ENCODE measurements at regions not wholly inside any gene's neighbourhood (a gene's known extent, or its start where the extent isn't known, plus 50 kb on each side); places are given as distances from the start of the nearest gene placed in this dataset.

DNA sequence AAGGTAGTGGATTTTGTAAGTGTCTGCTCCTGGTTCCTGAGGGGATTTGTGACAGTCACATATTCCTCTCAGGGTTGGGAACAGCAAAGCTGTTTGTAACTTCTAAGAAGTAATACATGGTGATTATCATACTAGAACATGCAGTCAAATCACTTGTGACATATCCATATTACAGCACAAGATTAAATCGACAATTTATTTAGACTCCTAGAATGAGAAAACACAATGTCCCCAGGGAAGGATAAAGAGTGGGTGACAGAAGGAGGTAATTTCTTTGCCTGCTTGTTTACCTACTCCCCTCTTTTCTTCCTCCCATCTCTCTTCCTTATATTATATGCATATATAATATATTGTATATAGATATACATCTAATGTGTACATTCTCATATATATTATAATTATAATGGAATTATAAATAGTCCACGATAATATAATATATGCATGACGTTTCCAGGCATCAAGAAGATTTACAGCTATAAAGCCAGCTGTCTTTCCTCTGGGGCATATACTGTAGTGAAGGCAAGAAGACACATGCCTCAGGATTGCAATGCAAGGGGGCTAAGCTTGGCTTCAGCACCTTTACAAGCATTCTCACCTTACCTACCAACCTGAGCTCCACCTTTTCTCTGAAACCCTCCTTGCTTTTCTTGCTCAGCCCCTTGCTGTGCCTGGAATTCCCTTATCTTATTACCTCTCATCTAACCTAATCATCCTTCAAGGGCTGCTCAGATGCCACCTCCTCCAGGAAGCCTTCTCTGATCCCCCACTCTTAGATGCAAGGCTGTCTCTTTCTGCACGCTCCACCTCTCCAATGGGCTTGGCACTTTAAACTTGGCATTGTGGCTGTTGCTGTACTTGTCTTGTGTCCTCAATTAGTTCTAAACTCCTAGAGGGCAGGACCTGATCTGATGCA, 73.1 kb upstream of the PIAS1 start:
- no peak for DNase-seq (ENCODE audit: low spot score)

DNA sequence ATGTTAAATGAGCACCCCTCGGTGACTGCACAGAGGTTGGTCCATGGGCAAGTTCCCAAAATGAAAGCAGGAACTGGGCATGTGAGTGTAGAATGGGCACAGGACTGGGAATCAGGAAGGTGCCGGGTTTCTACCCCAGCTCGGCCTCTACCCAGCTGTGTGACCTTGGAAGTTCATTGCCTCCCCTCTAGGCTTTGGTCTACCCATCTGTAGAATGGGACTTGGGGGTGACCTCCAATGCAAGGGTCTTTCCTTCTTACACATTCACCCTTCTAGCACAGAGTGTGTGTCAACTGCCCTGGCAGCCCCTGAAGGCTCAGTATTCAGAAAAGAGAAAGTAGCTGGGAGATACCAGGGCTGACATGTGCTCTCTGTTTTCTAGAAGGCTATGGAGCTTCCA, 72.3 kb upstream of the PIAS1 start:
- no peak for DNase-seq (ENCODE audit: low spot score)

DNA sequence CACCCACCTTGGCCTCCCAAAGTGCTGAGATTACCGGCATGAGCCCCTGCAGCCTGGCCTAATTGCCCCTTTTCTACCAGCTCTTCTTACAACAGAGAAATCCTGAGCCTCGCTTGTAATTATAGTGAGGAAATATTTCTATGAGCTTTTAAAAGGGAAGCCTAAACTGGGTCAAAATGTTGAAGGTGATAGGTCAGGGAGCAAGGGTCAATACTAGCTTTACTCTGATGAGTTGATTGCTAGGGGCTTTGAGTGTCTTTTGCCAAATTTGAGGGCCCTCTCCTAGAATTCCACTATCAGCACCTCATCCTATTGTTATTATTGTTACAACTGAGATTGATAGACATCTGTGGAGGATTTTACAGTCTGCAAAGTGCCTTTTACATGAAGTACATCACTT, 62.4 kb upstream of the PIAS1 start:
- no peak for DNase-seq (ENCODE audit: low spot score)

DNA sequence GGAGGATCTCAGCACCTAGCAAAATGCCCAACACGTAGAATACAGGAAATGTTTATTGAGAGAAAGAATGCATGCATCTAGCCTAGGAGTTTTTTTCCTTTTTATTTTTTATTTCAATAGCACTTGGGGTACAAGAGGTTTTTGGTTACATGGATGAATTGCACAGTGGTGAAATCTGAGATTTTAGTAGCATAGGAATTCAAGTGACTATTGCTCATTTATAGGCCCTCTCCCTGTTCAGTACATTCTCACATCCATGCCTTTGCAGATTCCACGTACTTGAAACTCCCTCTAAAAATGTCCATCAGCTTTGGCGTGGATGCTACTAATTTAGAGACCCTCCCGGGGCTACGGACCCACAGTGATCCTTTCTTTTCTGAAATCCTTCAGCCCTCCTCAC, 61.7 kb upstream of the PIAS1 start:
- no peak for DNase-seq (ENCODE audit: low spot score)

DNA sequence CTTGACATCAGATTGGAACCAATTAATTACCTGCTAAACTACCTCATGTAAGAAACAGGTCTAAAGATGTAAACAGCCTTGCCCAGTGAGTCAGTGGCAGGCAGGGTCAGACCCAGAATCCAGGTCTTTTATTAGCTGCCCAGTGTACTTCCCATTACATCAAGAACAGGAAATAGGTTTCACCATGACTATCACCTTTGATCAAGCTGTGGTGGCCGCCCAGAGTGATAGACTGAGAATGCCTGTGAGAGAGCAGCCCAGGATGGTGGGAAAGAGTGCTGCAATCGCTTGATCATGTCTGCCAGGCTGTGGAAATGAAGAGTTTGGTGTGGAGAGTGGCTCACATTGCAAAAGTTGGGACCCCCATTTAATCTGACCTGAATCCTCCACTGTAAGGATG, 61.3 kb upstream of the PIAS1 start:
- no peak for DNase-seq (ENCODE audit: low spot score)

DNA sequence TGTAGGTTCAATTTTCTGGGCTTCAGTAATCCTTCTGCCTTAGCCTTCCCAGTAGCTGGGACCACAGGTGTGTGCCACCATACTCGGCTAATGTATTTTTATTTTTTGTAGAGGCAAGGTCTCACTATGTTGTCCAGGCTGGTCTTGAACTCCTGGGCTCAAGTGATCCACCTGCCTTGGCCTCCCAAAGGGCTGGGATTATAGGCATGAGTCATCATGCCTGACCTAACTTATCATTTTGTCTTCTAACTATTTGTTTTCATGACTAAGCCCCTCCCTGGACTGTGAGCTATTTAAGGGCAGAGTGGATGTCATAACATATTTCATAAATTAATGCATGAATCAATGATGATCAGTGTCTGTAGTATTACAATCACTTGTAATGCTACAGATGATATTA, 56.1 kb upstream of the PIAS1 start:
- DNase-seq (ENCODE audit: low spot score) = no peak

DNA sequence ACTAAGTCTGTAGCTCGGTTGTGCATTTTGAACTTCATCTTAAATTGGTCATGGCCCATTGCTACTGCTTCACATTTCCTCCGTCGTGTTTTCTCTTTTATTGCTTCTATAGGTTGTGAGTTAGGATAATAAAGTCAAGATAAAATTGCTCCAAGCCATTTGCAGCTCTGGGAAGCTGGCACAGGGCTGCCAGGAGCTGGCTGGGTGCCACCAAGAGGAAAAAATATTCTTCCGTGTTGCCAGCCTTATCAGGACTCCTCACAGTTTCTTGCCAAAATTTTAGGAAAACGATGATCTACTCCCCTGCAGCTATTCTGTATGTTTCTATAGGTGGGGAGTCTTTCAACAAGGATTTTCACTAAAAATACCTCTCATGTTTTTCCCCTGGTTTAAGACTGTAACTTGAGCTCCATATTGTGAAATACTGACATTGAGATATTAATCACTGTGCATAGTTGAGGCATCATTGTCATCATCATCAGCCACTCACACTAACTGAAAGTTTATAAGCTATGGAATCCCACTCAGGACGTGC, 55.4 kb upstream of the PIAS1 start:
- peak; percentile 59 for DNase-seq (ENCODE audit: low spot score)

DNA sequence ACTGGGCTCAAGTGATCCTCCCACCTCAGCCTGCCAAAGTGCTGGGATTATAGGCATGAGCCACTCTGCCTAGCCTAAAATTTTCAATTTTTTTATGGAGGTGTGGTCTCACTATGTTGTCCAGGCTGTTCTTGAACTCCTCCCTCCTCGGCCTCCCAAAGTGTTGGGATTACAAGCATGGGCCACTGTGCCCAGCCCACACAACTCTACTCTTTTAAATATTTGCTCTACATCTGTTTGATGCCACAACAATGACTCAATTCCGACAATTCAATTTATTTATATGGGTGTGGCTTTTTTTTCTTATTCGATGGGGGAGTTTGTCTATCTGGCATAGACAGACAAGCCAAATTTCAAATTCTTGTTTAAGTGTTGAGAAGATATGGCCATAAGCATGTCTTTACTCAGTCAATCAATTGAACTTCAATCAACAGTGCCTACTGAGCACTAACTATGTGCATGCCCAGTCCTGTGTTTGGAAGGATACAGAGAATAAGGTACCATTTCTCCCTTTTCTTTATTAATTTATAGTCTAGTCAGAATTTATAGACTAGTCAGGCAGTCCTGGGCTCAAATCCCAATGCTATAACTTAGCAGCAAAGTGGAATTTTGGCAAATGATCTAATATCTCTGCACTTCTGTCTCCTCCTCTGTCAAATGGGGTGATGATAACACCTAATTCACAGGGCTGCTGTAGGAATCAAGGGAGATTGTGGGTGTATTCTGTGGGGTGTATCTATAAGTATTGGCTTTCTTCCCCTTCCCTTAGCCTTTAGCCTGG, 54.6 kb upstream of the PIAS1 start:
- DNase-seq (ENCODE audit: low spot score) = peak; percentile 30

DNA sequence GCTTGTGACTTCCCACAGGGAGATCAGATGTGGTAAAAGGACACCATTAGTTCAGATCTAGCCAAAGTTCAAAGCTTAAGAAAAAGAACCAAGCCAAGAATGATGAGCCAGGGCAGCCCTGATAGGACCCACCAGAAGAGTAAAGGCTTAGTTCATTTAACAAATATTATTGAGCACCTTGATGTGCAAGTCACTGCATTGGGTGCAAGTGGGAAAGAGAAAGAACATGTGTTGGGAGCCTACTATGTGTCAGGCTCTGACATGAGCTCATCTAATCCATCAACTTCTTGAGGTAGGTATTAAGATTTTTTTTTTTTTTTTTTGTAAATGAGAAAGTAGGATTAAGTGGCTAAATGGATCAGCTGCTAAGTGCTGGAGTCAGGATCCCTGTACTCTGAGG, 53.4 kb upstream of the PIAS1 start:
- no peak for DNase-seq (ENCODE audit: low spot score)

DNA sequence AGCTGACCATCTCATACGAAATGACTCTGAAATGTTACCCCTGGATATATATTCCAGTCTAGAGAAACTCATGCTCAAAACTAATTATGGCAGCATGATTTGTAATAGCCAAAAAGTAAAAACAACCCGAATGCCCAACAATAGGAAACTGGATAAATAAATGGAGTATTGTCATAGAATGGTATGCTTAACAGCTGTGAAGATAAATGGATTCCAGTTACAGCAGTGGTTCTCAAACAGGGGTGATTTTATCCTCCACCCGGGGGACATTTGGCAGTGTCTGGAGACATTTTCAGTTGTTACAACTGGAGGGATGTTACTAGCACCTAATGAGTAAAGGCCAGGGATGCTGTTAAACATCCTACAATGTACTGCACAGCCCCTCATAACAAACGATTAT, 52.3 kb upstream of the PIAS1 start:
- DNase-seq (ENCODE audit: low spot score) = no peak

DNA sequence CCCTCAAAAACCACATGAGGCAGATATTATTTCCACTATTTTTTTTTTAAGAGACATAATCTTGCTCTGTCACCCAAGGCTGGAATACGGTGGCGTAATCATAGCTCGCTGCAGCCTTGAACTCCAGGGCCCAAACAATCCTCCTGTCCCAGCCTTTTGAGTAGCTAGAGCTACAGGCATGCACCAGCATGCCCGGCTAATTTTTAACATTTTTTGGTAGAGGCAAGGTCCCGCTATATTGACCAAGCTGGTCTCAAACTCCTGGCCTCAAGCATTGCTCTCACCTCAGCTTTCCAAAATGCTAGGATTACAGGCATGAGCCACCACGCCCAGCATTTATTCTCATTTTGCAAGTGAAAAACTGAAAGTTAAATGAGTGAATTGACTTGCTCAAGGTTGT, 50.8 kb upstream of the PIAS1 start:
- DNase-seq (ENCODE audit: low spot score) = no peak

Measured in umbilical cord (tissue), 1 donor.